ENCODE measurements at regions not wholly inside any gene's neighbourhood (a gene's known extent, or its start where the extent isn't known, plus 50 kb on each side); places are given as distances from the start of the nearest gene placed in this dataset.

GRCh38 chr13:59463023-59463422, 700.7 kb downstream of the DIAPH3 start:
- no peak for DNase-seq (ENCODE audit: low read depth in 2 of 2)
- H3K4me3 ChIP-seq (replicated peaks in 1 of 2; ENCODE audit: low read depth in 2 of 2, low read length in 2 of 2): no peak overlapping the region
- no peak for TF ChIP-seq CTCF (IDR thresholded peaks at IDR 0.05; ENCODE audit: low read depth, low read length)

- H3K4me3 ChIP-seq (replicated peaks in 1 of 2; ENCODE audit: low read depth in 2 of 2, low read length in 2 of 2): no peak overlapping the region
- no peak for TF ChIP-seq CTCF (IDR thresholded peaks at IDR 0.05; ENCODE audit: low read depth, low read length)
- DNase-seq (ENCODE audit: low read depth in 2 of 2): no peak
Observed at GRCh38 chr13:59464926-59465325, 698.8 kb downstream of the DIAPH3 start.

GRCh38 chr13:59468396-59468795, 695.3 kb downstream of the DIAPH3 start:
- DNase-seq (ENCODE audit: low read depth in 2 of 2): no peak
- no peak for TF ChIP-seq CTCF (IDR thresholded peaks at IDR 0.05; ENCODE audit: low read depth, low read length)
- no peak overlapping the region for H3K4me3 ChIP-seq (replicated peaks in 1 of 2; ENCODE audit: low read depth in 2 of 2, low read length in 2 of 2)

GRCh38 chr13:59471106-59471505, 692.6 kb downstream of the DIAPH3 start:
- no peak overlapping the region for H3K4me3 ChIP-seq (replicated peaks in 1 of 2; ENCODE audit: low read depth in 2 of 2, low read length in 2 of 2)
- DNase-seq (ENCODE audit: low read depth in 2 of 2): no peak
- no peak for TF ChIP-seq CTCF (IDR thresholded peaks at IDR 0.05; ENCODE audit: low read depth, low read length)

- peak in 1 of 2 donors; percentile 21 for DNase-seq (ENCODE audit: low read depth in 2 of 2)
- TF ChIP-seq CTCF (IDR thresholded peaks at IDR 0.05; ENCODE audit: low read depth, low read length): no peak
- no peak overlapping the region for H3K4me3 ChIP-seq (replicated peaks in 1 of 2; ENCODE audit: low read depth in 2 of 2, low read length in 2 of 2)
Observed at GRCh38 chr13:59472134-59472533, 691.6 kb downstream of the DIAPH3 start.

- H3K4me3 ChIP-seq (replicated peaks in 1 of 2; ENCODE audit: low read depth in 2 of 2, low read length in 2 of 2): no peak overlapping the region
- no peak for TF ChIP-seq CTCF (IDR thresholded peaks at IDR 0.05; ENCODE audit: low read depth, low read length)
- DNase-seq (ENCODE audit: low read depth in 2 of 2): no peak
Observed at GRCh38 chr13:59474696-59475095, 689.0 kb downstream of the DIAPH3 start.

GRCh38 chr13:59475911-59476310, 687.8 kb downstream of the DIAPH3 start:
- H3K4me3 ChIP-seq (replicated peaks in 1 of 2; ENCODE audit: low read depth in 2 of 2, low read length in 2 of 2): no peak overlapping the region
- no peak for TF ChIP-seq CTCF (IDR thresholded peaks at IDR 0.05; ENCODE audit: low read depth, low read length)
- DNase-seq (ENCODE audit: low read depth in 2 of 2): no peak
